Loucy (cell line): ENCODE measurements at regions not wholly inside any gene's neighbourhood (a gene's known extent, or its start where the extent isn't known, plus 50 kb on each side); places are given as distances from the start of the nearest gene placed in this dataset.

ENCODE experiments used
- H2AFZ ChIP-seq: fragments of 200-600 bp; sonication (generic); 2 replicates; pipeline ENCODE4 v1.6.0; 2016; ENCODE audit warnings: antibody characterized with exemption, mild to moderate bottlenecking, low read length, moderate library complexity
- H3F3A ChIP-seq: fragments of 200-600 bp; 2 replicates; pipeline ENCODE4 v1.6.0; 2016; ENCODE audit warnings: antibody characterized with exemption, low read depth, mild to moderate bottlenecking
- H3K27me3 ChIP-seq: fragments of 200-600 bp; sonication (generic); 2 replicates; pipeline ENCODE4 v1.6.1; 2014; ENCODE audit warnings: low read length, mild to moderate bottlenecking; ENCODE audit not compliant: insufficient read depth, poor library complexity, severe bottlenecking
- H3K36me3 ChIP-seq: fragments of 200-600 bp; sonication (generic); 2 replicates; pipeline ENCODE4 v1.6.1; 2016; ENCODE audit warnings: low read length; ENCODE audit not compliant: insufficient read depth
- H3K4me1 ChIP-seq: fragments of 200-600 bp; sonication (generic); 2 replicates; pipeline ENCODE4 v1.5.1; 2014; ENCODE audit warnings: low read length, mild to moderate bottlenecking; ENCODE audit not compliant: insufficient read depth, poor library complexity, severe bottlenecking
- H3K4me2 ChIP-seq: fragments of 200-600 bp; sonication (generic); 2 replicates; pipeline ENCODE4 v1.6.0; 2014; ENCODE audit warnings: antibody characterized with exemption, low read length, low read depth, mild to moderate bottlenecking; ENCODE audit not compliant: poor library complexity, severe bottlenecking
- H3K4me3 ChIP-seq: fragments of 200-600 bp; sonication (generic); 2 replicates; pipeline ENCODE4 v1.5.1; 2014; ENCODE audit warnings: low read length, mild to moderate bottlenecking, mixed read lengths; ENCODE audit not compliant: poor library complexity, severe bottlenecking
- H3K79me2 ChIP-seq: fragments of 200-600 bp; sonication (generic); 2 replicates; pipeline ENCODE4 v1.6.1; 2014; ENCODE audit warnings: low read length; ENCODE audit not compliant: insufficient read depth
- H3K9ac ChIP-seq: fragments of 200-600 bp; sonication (generic); 2 replicates; pipeline ENCODE4 v1.6.0; 2014; ENCODE audit warnings: mild to moderate bottlenecking, low read depth, low read length, moderate library complexity; ENCODE audit not compliant: poor library complexity, severe bottlenecking
- H3K9me2 ChIP-seq: fragments of 200-600 bp; sonication (generic); replicated peaks from 2 replicates; pipeline ENCODE4 v1.6.1; 2016; ENCODE audit warnings: low read depth, low read length, mixed read lengths
- H3K9me3 ChIP-seq: fragments of 200-600 bp; sonication (generic); 2 replicates; pipeline ENCODE4 v1.6.1; 2014; ENCODE audit warnings: mild to moderate bottlenecking, antibody characterized with exemption, low read length, low read depth; ENCODE audit not compliant: insufficient read depth
- H4K20me1 ChIP-seq: fragments of 200-600 bp; sonication (generic); 2 replicates; pipeline ENCODE4 v1.6.0; 2014; ENCODE audit warnings: antibody characterized with exemption, low read length, mild to moderate bottlenecking; ENCODE audit not compliant: insufficient read depth, poor library complexity, severe bottlenecking
- EZH2phosphoT487 ChIP-seq: fragments of 200-600 bp; IDR thresholded peaks from 2 replicates; pipeline ENCODE4 v1.6.1; 2018; ENCODE audit warnings: antibody characterized with exemption, mild to moderate bottlenecking, moderate library complexity, borderline replicate concordance
- TF ChIP-seq, protein P1 (sequence below): fragments of 200-600 bp; sonication (generic); conservative IDR thresholded peaks from 2 replicates; pipeline ENCODE4 v1.5.1; 2014; ENCODE audit warnings: mild to moderate bottlenecking, antibody characterized with exemption, low read length

- no peak for TF ChIP-seq EZH2phosphoT487
- TF ChIP-seq, protein P1, sequence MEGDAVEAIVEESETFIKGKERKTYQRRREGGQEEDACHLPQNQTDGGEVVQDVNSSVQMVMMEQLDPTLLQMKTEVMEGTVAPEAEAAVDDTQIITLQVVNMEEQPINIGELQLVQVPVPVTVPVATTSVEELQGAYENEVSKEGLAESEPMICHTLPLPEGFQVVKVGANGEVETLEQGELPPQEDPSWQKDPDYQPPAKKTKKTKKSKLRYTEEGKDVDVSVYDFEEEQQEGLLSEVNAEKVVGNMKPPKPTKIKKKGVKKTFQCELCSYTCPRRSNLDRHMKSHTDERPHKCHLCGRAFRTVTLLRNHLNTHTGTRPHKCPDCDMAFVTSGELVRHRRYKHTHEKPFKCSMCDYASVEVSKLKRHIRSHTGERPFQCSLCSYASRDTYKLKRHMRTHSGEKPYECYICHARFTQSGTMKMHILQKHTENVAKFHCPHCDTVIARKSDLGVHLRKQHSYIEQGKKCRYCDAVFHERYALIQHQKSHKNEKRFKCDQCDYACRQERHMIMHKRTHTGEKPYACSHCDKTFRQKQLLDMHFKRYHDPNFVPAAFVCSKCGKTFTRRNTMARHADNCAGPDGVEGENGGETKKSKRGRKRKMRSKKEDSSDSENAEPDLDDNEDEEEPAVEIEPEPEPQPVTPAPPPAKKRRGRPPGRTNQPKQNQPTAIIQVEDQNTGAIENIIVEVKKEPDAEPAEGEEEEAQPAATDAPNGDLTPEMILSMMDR, result no peak
- Histone ChIP-seq H3K9me3 (no peaks in the 10 kb centered on the region), H3K9me2 (no peaks in the 10 kb centered on the region), H3K4me2 (no peak overlapping the region), H3K9ac (no peak overlapping the region), H3F3A (no peaks in the 10 kb centered on the region), H3K27me3 (no peaks in the 10 kb centered on the region), H3K79me2 (no peaks in the 10 kb centered on the region), H4K20me1 (no peaks in the 10 kb centered on the region), H3K4me3 (no peak overlapping the region), H3K36me3 (no peaks in the 10 kb centered on the region), H2AFZ (no peak overlapping the region), H3K4me1 (peaks cover 4% of the 10 kb centered on the region)
Observed at GRCh38 chr9:18127499-18127875, 346.5 kb upstream of the ADAMTSL1 start.

DNA sequence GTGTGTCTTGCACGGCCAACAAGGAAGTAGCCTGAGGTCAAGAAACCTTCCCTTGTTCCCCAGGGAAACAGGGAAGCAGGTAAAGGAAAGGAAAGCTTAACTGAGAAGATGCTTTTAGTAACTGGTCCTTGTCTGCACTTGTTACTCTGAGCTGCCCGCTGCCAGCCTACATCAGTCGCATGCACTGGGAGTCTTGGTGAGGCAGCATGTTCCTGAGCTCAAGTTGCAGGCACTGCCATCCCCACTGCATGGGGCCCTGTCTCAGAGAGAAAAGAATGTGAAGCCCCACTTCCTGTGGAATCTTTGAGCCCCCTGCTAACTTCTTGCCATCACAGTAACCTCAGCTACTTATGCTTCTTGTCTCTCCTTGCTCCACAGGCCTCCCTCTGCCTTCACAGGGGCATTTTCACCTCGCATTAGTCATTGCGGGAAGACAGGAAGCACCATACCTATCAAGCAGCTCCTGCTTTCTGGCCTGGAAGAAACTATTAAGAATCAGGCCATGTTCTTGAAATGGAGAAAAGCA lies 344.1 kb upstream of the ADAMTSL1 start:
- H3K36me3 ChIP-seq, result no peaks in the 10 kb centered on the region
- H4K20me1 ChIP-seq, result no peaks in the 10 kb centered on the region
- TF ChIP-seq, protein P1, result no peak
- TF ChIP-seq EZH2phosphoT487, result no peak
- no peaks in the 10 kb centered on the region for H3K9me2 ChIP-seq
- no peaks in the 10 kb centered on the region for H3K9me3 ChIP-seq
- H3F3A ChIP-seq, result no peaks in the 10 kb centered on the region
- H3K4me3 ChIP-seq, result no peak overlapping the region
- no peaks in the 10 kb centered on the region for H3K27me3 ChIP-seq
- peak overlapping the region; percentile 54; the same call in 1 of the 2 replicates for H2AFZ ChIP-seq
- H3K9ac ChIP-seq, result no peak overlapping the region
- H3K79me2 ChIP-seq, result no peaks in the 10 kb centered on the region
- no peaks in the 10 kb centered on the region for H3K4me1 ChIP-seq
- no peak overlapping the region for H3K4me2 ChIP-seq

DNA sequence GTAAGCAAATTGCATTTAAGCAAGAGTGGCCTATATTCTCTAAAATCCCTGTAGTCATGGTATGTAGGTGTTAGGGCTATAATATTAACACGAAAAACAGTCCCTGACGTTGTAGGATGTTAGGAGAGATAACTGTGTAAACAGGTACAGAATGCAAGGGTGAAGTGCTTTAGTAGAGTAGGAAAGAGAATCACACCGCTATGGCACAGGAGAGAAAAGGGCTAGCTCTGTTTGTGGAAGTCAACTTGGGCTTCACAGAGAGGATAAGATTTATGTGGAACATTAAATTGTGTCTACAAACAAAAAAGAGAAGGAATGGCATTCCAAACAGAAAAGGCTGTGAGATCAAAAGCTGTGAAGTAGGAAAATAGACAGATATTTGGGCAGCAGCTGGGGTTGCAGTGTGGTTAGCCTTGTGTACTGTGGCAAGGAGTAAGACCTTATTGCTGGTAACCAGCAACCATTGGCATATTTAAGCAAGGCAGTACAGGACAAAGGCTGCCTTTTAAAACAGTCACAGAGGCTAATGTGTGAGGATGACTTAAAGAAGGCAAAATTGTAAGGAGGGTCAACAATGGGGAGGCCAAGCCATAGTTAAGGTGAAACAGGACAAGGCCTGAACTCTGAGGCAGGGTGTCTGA lies 337.5 kb upstream of the ADAMTSL1 start:
- no peaks in the 10 kb centered on the region for H3K36me3 ChIP-seq
- no peaks in the 10 kb centered on the region for H4K20me1 ChIP-seq
- TF ChIP-seq, protein P1, result no peak
- TF ChIP-seq EZH2phosphoT487, result no peak
- no peak overlapping the region for H2AFZ ChIP-seq
- no peaks in the 10 kb centered on the region for H3K27me3 ChIP-seq
- no peak overlapping the region for H3K9ac ChIP-seq
- no peaks in the 10 kb centered on the region for H3K9me2 ChIP-seq
- no peaks in the 10 kb centered on the region for H3K9me3 ChIP-seq
- no peak overlapping the region for H3K4me2 ChIP-seq
- H3K4me1 ChIP-seq, result no peaks in the 10 kb centered on the region
- no peaks in the 10 kb centered on the region for H3F3A ChIP-seq
- H3K4me3 ChIP-seq, result no peak overlapping the region
- H3K79me2 ChIP-seq, result no peaks in the 10 kb centered on the region
